A673 (cell line): ENCODE measurements at regions not wholly inside any gene's neighbourhood (a gene's known extent, or its start where the extent isn't known, plus 50 kb on each side); places are given as distances from the start of the nearest gene placed in this dataset.

Experiments
- CTCF ChIP-seq: fragments of 300-800, 200-600 bp; sonication (generic); conservative IDR thresholded peaks from 2 replicates; pipeline ENCODE4 v1.5.1; 2017; ENCODE audit warnings: low read depth, mild to moderate bottlenecking, antibody characterized with exemption, low read length, moderate library complexity, mixed read lengths
- EZH2 ChIP-seq: fragments of 200-600 bp; sonication (generic); IDR thresholded peaks from 2 replicates; pipeline ENCODE4 v1.6.1; 2017; ENCODE audit warnings: borderline replicate concordance, low read depth, mild to moderate bottlenecking, mixed read lengths, antibody characterized with exemption, low read length; ENCODE audit not compliant: poor library complexity, severe bottlenecking

- TF ChIP-seq CTCF (no peak), EZH2 (no peak)
Measured at GRCh38 chr6:27575594-27576361, 102.9 kb upstream of the ZNF184 start.
